Neuronal stem cell (in vitro differentiated cells): ENCODE measurements at regions not wholly inside any gene's neighbourhood (a gene's known extent, or its start where the extent isn't known, plus 50 kb on each side); places are given as distances from the start of the nearest gene placed in this dataset.

Experiments
- DNase-seq: peaks from one replicate; pipeline ENCODE4 v3.0.0-alpha.2; 2013; ENCODE audit warnings: low spot score
- H2AFZ ChIP-seq: one replicate; pipeline ENCODE4 v1.6.1; 2013; ENCODE audit warnings: mild to moderate bottlenecking, low read length, inconsistent platforms
- H2AK5ac ChIP-seq: 2 replicates; pipeline ENCODE4 v1.6.1; 2013; ENCODE audit warnings: low read depth, mild to moderate bottlenecking, inconsistent platforms, low read length, moderate library complexity, mixed read lengths
- H2BK120ac ChIP-seq: 2 replicates; pipeline ENCODE4 v1.6.1; 2013; ENCODE audit warnings: low read depth, mild to moderate bottlenecking, inconsistent platforms, low read length, moderate library complexity, mixed read lengths
- H2BK12ac ChIP-seq: one replicate; pipeline ENCODE4 v1.6.1; 2013; ENCODE audit warnings: low read length, inconsistent platforms
- H2BK15ac ChIP-seq: 2 replicates; pipeline ENCODE4 v1.6.1; 2013; ENCODE audit warnings: mild to moderate bottlenecking, low read length, inconsistent platforms, mixed read lengths
- H2BK5ac ChIP-seq: one replicate; pipeline ENCODE4 v1.6.1; 2013; ENCODE audit warnings: inconsistent platforms, mild to moderate bottlenecking, low read length, moderate library complexity
- H3K14ac ChIP-seq: one replicate; pipeline ENCODE4 v1.6.1; 2013; ENCODE audit warnings: low read length, inconsistent platforms
- H3K18ac ChIP-seq: 2 replicates; pipeline ENCODE4 v1.6.1; 2013; ENCODE audit warnings: low read length, inconsistent platforms
- H3K23ac ChIP-seq: 2 replicates; pipeline ENCODE4 v1.6.1; 2013; ENCODE audit warnings: low read depth, mild to moderate bottlenecking, mixed read lengths, low read length, inconsistent platforms; ENCODE audit not compliant: poor library complexity
- H3K27ac ChIP-seq: replicated peaks from 3 replicates; pipeline ENCODE4 v1.5.1; 2013; ENCODE audit warnings: low read length, inconsistent platforms
- H3K27me3 ChIP-seq, 3 experiments: 2 replicates each; pipeline ENCODE4 v1.6.1; 2013; ENCODE audit warnings: low read length in 3 of 3, mild to moderate bottlenecking in 2 of 3, inconsistent platforms in 1 of 3, low read depth in 1 of 3, mixed read lengths in 1 of 3, moderate library complexity in 1 of 3; ENCODE audit not compliant: control insufficient read depth in 3 of 3, insufficient read depth in 3 of 3
- H3K36me3 ChIP-seq, 2 donors: replicated peaks in 1 of 2; 2 replicates each; pipeline ENCODE4 v1.6.1; 2013; ENCODE audit warnings: low read length in 2 of 2; ENCODE audit not compliant: control insufficient read depth in 2 of 2, insufficient read depth in 2 of 2
- H3K4ac ChIP-seq: 2 replicates; pipeline ENCODE4 v1.6.1; 2013; ENCODE audit warnings: inconsistent platforms, mild to moderate bottlenecking, low read length, moderate library complexity
- H3K4me1 ChIP-seq, 2 donors: 1 replicate in 1 of 2; 2 replicates in 1 of 2; pipeline ENCODE4 v1.6.1; 2013; ENCODE audit warnings: low read length in 2 of 2, low read depth in 1 of 2; ENCODE audit not compliant: control insufficient read depth in 2 of 2, insufficient read depth in 1 of 2
- H3K4me2 ChIP-seq: one replicate; pipeline ENCODE4 v1.6.1; 2013; ENCODE audit warnings: mild to moderate bottlenecking, low read length, inconsistent platforms; ENCODE audit not compliant: insufficient read depth, poor library complexity, severe bottlenecking
- H3K4me3 ChIP-seq, 2 donors: 2 replicates each; pipeline ENCODE4 v1.5.1; 2013; ENCODE audit warnings: low read length in 2 of 2, mild to moderate bottlenecking in 2 of 2, inconsistent platforms in 1 of 2, moderate library complexity in 1 of 2
- H3K79me1 ChIP-seq: one replicate; pipeline ENCODE4 v1.6.1; 2013; ENCODE audit warnings: low read depth, mild to moderate bottlenecking, inconsistent platforms, low read length, moderate library complexity
- H3K9ac ChIP-seq: one replicate; pipeline ENCODE4 v1.6.1; 2013; ENCODE audit warnings: mild to moderate bottlenecking, low read depth, low read length, inconsistent platforms; ENCODE audit not compliant: poor library complexity
- H3K9me3 ChIP-seq, 2 donors: replicated peaks in 1 of 2; 2 replicates each; pipeline versions ENCODE3 to v1.6.1; 2013; ENCODE audit warnings: low read length in 2 of 2, mild to moderate bottlenecking in 2 of 2, inconsistent platforms in 1 of 2, low read depth in 1 of 2, mixed read lengths in 1 of 2, moderate library complexity in 1 of 2; ENCODE audit not compliant: control insufficient read depth in 2 of 2, insufficient read depth in 1 of 2
- H4K8ac ChIP-seq: one replicate; pipeline ENCODE4 v1.6.1; 2013; ENCODE audit warnings: low read depth, mild to moderate bottlenecking, inconsistent platforms, low read length, moderate library complexity
- H4K91ac ChIP-seq: one replicate; pipeline ENCODE4 v1.6.1; 2013; ENCODE audit warnings: low read length, low read depth, mild to moderate bottlenecking, inconsistent platforms; ENCODE audit not compliant: poor library complexity
- WGBS, 2 donors: extraction: QIAGEN DNeasy Blood & Tissue Kit; methylation state at CpG; one replicate each; pipeline ENCODE4 v1.1.7; 2013; ENCODE audit warnings: missing lambda C conversion rate in 2 of 2, mixed read lengths in 1 of 2; ENCODE audit not compliant: insufficient read length in 2 of 2, insufficient replicate concordance in 1 of 2; ENCODE audit errors: extremely low coverage in 2 of 2; 5-methylcytosine and 5-hydroxymethylcytosine counted together

DNA sequence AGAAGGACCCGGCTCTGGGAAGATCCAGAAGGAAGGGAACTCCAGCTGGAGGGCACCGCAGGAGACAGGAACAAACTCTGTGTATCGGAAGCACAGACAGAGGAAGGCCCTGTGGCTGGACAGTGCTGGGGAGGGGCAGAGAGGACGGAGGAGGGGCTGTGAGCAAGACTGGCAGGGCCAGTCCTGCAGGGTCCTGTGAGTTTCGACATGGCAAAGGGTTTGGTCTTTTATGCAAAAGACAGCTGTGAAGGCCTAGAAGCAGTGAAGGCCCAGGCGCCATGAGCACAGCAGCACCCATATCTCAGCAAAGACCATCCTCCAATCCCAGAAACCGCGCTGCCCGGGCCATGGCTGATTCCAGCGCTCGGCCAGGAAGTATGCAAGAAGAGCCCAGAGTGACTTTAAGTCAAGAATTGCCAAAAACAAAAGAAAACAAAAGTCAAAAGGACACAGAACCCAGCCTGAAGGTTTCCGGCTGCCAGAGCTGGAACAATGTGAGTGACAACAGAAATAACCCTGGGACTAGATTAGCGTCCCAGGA, 126.5 kb downstream of the NCOR2 start:
- no peak overlapping the region for H4K8ac ChIP-seq
- no peak overlapping the region for H2AFZ ChIP-seq
- peak overlapping the region; percentile 60 for H3K27ac ChIP-seq
- H2BK12ac ChIP-seq, result no peak overlapping the region
- peaks cover 3 to 14% of the 10 kb centered on the region in 2 donors for H3K4me1 ChIP-seq
- DNase-seq, result no peak
- H2AK5ac ChIP-seq, result peak overlapping the region; percentile 86
- WGBS, 2 donors, result no CpG with 5 or more reads among the region's 13 CpGs
- peak overlapping the region; percentile 32 for H4K91ac ChIP-seq
- no peak overlapping the region for H3K4ac ChIP-seq
- no peak overlapping the region for H2BK120ac ChIP-seq
- H3K9ac ChIP-seq, result peak overlapping the region; percentile 65
- peaks cover 3% of the 10 kb centered on the region for H3K79me1 ChIP-seq
- H3K36me3 ChIP-seq, result peaks cover 3 to 23% of the 10 kb centered on the region in 2 donors
- H2BK15ac ChIP-seq, result no peak overlapping the region
- peak overlapping the region; percentile 75 for H3K14ac ChIP-seq
- no peak overlapping the region for H3K4me2 ChIP-seq
- no peak overlapping the region for H3K4me3 ChIP-seq
- H3K18ac ChIP-seq, result peak overlapping the region; percentile 55
- H2BK5ac ChIP-seq, result no peak overlapping the region
- no peaks in the 10 kb centered on the region for H3K9me3 ChIP-seq
- H3K27me3 ChIP-seq, result no peaks in the 10 kb centered on the region
- peak overlapping the region; percentile 52 for H3K23ac ChIP-seq

GRCh38 chr12:124440031-124440626, 127.3 kb downstream of the NCOR2 start:
- Histone ChIP-seq H3K14ac (peak overlapping the region; percentile 75), H3K4me1 (peaks cover 4 to 16% of the 10 kb centered on the region in 2 donors), H3K27ac (no peak overlapping the region), H3K4ac (no peak overlapping the region), H2BK15ac (no peak overlapping the region), H3K9ac (no peak overlapping the region), H2BK120ac (no peak overlapping the region), H2AFZ (no peak overlapping the region), H3K4me2 (no peak overlapping the region), H3K9me3 (no peaks in the 10 kb centered on the region), H3K4me3 (no peak overlapping the region), H4K91ac (no peak overlapping the region), H3K18ac (peak overlapping the region; percentile 89), H3K79me1 (peaks cover 1% of the 10 kb centered on the region), H3K23ac (peak overlapping the region; percentile 14), H2BK12ac (no peak overlapping the region), H3K36me3 (peaks cover 3 to 20% of the 10 kb centered on the region in 2 donors), H3K27me3 (no peaks in the 10 kb centered on the region), H2AK5ac (peak overlapping the region; percentile 25), H4K8ac (no peak overlapping the region), H2BK5ac (no peak overlapping the region)
- WGBS, 2 donors, result no CpG with 5 or more reads among the region's 13 CpGs
- no peak for DNase-seq

- H3K4me1 ChIP-seq, result peaks cover 19 to 22% of the 10 kb centered on the region in 2 donors
- H3K27ac ChIP-seq, result no peak overlapping the region
- no peak overlapping the region for H3K23ac ChIP-seq
- no peak overlapping the region for H2BK120ac ChIP-seq
- no CpG with 5 or more reads among the region's 8 CpGs for WGBS, 2 donors
- no peak overlapping the region for H2BK15ac ChIP-seq
- H2BK5ac ChIP-seq, result no peak overlapping the region
- peaks cover 3 to 12% of the 10 kb centered on the region in 2 donors for H3K36me3 ChIP-seq
- DNase-seq, result no peak
- no peak overlapping the region for H3K4me2 ChIP-seq
- H3K4me3 ChIP-seq, result no peak overlapping the region
- H4K8ac ChIP-seq, result no peak overlapping the region
- no peak overlapping the region for H2BK12ac ChIP-seq
- no peak overlapping the region for H3K9ac ChIP-seq
- H3K27me3 ChIP-seq, result no peaks in the 10 kb centered on the region
- H3K4ac ChIP-seq, result no peak overlapping the region
- no peak overlapping the region for H4K91ac ChIP-seq
- peak overlapping the region; percentile 56 for H3K18ac ChIP-seq
- peak overlapping the region; percentile 40 for H2AK5ac ChIP-seq
- no peaks in the 10 kb centered on the region for H3K79me1 ChIP-seq
- H3K9me3 ChIP-seq, result no peaks in the 10 kb centered on the region
- H3K14ac ChIP-seq, result no peak overlapping the region
- H2AFZ ChIP-seq, result no peak overlapping the region
These were observed 128.9 kb downstream of the NCOR2 start for GRCh38 chr12:124438437-124439056.
